Activated gamma-delta T cell (primary cell): ENCODE measurements at regions not wholly inside any gene's neighbourhood (a gene's known extent, or its start where the extent isn't known, plus 50 kb on each side); places are given as distances from the start of the nearest gene placed in this dataset.
"Not testable (repeated sequence)": the region's sequence is repeated elsewhere in the genome, so short reads cannot be mapped to it uniquely, and the experiment has no call there.

Source experiments
- DNase-seq: peaks from one replicate; lab custom pipeline; 2025; lab: John Stamatoyannopoulos, UW

DNA sequence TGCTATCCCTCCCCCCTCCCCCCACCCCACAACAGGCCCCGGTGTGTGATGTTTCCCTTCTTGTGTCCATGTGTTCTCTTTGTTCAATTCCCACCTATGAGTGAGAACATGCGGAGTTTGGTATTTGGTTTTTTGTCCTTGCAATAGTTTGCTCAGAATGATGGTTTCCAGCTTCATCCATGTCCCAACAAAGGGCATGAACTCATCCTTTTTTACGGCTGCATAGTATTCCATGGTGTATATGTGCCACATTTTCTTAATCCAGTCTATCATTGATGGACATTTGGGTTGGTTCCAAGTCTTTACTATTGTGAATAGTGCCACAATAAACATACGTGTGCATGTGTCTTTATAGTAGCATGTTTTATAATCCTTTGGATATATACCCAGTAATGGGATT lies 98.3 kb upstream of the DPH5 start:
- DNase-seq, result not testable (repeated sequence)

DNA sequence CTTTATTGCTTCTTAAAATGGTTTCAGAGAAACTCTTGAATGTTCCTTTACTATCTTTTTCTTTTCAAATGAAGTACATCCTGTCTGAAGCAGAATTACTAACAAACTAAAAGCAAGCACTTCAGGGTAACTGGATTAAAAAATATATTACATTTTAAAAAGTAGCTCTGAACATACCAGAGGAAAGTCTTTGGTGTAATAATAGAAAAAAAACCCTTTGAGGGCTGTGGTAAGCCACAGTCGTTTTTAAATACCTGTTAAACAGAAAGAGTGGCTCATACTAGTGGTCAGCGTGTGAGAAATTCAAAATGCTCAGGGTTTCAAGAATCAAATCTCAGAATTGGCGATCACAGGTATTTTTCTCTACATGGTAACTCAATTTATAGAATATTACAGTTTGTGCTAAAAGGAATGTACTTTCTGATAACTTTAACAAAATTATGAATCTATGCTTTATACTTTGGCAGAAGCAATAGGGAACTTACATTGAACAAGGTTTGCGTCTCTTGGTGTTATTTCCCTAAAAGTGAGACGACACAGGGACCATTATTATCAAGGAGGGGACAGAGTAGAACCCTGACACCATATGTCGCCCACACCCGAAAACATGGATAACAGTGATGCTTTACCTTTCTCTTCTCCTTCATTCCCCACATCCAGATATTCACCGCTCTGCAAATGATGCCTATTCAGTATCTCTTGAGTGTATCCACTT lies 97.0 kb upstream of the DPH5 start:
- DNase-seq, result no peak

DNA sequence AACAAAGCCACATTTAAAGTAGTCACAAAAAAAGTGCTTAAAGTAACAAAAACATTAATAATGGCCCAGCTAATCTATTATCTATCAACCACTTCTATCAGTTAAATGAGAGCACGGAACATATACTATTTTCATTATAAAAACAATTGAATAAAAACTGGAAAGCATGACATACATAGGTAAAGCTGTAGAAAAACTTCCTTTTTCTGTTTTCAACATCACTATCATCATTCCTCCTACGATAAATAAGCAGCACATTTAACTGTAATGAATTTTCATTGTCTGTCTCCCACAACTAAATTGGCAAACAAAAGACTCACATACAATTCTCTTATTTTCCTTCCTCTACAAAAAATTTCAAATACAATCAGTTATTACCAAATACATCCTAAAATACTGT lies 96.4 kb upstream of the DPH5 start:
- no peak for DNase-seq

DNA sequence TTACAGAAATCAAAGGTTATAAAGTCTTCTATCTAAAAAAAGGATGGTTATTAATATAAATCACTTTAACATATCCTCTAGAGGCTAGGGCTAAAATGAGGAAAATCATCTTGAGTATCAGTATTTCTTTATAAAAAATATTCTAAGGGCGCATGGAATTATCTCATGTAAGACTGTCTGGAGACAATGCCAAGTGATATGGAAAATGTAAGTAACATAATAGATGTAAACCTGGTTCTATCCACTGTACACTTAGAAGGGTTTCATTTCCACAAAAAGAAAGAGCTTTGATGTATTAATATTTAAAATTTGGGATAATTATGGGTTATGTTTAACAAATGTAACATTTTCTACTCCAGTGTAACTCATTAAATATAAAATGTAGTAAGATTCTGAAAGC lies 95.9 kb upstream of the DPH5 start:
- no peak for DNase-seq

DNA sequence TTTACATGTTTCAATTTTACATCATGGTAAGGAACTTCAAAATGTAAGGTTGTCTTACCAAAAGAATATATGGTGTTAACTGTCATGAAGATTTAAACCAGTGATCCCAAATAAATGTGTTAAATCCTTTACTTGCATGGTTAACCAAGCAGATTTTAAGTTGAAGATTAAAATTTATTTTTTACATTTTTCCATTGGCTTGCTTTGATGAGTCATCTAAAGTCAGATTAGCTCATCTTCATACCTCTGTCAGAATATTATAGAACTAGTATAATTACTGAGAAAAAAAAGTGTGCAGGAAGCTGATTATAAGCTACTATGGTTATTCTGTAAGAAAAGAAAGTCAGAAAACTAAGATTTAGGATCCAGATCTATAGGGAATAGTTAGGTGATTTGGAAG lies 95.3 kb upstream of the DPH5 start:
- DNase-seq, result no peak

DNA sequence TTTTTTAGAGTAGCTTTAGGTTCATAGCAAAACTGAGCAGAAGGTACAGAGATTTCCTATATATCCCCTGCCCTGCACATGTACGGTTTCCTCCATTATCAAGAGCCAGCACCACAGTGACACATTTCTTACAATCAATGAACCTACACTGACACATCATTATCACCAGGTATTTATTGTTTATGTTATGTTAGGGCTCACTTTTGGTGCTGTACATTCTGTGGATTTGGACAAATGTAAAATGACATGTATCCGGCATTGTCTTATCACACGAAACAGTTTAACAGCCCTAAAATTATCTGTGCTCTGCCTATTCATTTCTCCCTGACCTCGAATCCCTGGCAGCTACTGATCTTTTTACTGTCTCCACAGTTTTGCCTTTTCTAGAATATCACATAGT lies 93.7 kb upstream of the DPH5 start:
- DNase-seq, result no peak

DNA sequence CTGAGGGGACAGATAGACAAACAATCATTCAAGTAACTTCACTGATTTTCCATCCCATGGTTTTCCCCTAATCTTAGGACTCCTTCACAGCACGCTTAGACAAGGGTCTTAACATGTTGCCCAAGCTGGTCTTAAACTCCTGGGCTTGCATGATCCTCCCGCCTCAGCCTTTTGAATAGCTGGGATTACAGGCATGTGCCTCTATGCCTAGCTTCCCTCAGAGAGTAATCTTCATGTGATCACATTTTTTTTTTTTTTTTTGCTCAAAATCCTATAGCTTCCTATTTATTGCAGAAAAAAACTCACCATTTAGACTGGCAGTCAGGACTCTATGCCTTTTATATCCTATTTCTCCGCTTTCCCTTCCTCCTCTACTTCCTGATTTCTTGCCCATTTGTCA lies 90.4 kb upstream of the DPH5 start:
- DNase-seq, result no peak

DNA sequence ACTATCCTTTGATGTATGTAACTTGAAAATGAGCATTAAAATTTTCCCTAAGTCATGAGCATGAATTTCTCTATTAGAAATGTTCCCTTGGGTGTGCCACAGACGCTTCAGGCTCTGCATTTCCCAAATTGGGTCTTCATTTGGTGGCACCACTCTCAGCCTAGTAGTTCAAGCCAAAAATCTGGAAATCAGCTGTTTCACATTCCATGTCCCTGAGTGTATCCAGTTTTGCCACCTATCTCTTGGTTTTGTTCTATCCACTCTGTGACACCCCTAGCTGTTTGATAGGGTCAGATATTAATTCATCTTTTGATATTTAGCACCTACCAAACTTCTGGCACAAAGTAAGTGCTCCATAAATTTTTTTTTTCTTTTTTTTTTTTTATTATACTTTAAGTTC lies 89.5 kb upstream of the DPH5 start:
- DNase-seq, result no peak

DNA sequence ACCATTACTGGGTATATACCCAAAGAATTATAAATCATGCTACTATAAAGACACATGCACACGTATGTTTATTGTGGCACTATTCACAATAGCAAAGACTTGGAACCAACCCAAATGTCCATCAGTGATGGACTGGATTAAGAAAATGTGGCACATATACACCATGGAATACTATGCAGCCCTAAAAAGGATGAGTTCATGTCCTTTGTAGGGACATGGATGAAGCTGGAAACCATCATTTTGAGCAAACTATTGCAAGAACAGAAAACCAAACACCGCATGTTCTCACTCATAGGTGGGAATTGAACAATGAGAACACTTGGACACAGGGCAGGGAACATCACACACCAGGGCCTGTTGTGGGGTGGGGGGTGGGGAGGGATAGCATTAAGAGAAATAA lies 88.5 kb upstream of the DPH5 start:
- DNase-seq, result not testable (repeated sequence)

DNA sequence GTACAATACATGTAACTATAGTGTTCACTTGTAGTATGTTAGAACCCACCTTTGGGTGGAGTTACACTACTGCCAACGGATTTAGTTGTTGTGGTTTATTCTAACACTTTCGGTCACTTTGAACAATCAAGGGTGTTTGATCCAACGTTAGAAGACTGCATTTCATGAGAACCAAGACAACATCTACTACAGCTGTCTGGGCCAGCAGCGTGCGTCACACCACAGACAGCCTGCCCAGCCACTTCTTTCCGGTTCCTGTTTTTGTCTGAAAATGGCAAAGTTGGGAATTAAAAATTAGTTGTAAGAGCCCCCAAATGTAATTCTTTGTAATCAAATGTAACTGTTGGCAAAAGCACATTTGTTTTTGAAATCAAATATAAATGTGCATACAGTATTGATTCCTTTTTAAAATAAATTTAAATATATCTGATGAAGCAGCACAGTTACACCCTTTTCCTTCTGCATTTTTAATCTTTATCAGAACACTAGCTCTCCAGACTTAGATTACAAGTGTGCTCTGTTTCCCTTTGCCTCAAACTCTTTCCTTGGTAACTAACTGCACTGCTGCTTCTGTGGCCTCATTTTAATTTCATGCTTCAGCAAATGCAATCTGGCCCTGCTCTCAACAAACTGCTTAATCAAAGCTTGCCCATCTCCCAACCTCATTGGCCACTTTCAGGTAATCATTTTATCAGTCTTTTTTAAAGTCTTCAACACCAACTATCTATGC lies 86.6 kb upstream of the DPH5 start:
- peak; percentile 46 for DNase-seq

DNA sequence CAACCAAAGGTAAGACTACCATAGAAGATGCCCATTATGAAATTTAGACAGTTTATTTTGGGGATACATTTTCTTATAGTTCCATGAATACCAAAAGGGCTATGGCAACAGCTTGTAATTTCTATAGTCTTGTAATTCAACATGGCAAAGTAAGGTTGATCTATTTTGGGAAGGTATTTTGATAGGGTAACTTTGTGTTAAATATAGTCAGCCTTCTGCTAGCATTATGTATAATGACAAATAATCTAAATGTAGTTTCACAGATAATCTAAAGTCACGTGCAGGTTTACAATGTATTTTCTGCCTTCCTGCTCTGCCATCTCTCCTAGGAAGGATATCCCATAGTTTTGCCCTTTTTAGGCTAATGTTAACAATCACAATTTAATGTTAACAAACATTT lies 85.9 kb upstream of the DPH5 start:
- DNase-seq, result no peak

DNA sequence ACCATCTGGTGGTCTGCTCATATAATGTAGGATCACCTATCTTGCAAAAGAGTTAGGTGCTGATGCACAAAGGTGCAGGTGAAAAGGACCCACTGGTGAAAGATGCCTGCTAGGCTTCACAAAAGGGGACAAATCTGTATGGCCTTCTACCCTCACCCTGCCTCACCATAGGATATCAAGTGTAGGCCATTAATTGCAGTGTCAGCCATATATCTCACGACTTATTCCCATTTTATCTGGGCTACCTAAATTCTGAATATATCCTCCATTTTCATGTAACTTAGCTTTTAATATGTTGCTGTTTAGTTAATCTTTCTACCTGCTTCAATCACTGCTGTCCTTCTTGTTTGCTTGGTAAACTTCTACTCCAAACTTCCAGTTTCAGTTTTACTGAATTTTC lies 84.2 kb upstream of the DPH5 start:
- no peak for DNase-seq

DNA sequence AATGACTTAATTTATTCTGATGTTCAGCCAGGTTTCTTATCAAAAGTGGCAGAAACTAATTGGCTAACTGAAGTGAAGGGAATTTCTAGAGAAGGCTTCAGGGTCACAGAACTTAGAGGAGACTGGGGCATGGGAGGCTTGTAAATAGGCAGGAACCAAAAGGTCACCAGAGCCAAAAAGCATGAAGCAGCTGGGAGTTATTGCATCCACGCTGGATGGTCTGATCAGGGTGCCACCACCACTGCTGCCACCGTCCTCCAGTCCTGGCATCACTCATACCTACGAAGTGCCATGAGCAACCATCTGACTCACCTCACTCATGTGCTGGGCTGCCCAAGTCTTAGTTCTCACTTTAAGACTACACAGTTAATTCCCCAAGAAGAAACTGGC lies 82.5 kb upstream of the DPH5 start:
- no peak for DNase-seq

DNA sequence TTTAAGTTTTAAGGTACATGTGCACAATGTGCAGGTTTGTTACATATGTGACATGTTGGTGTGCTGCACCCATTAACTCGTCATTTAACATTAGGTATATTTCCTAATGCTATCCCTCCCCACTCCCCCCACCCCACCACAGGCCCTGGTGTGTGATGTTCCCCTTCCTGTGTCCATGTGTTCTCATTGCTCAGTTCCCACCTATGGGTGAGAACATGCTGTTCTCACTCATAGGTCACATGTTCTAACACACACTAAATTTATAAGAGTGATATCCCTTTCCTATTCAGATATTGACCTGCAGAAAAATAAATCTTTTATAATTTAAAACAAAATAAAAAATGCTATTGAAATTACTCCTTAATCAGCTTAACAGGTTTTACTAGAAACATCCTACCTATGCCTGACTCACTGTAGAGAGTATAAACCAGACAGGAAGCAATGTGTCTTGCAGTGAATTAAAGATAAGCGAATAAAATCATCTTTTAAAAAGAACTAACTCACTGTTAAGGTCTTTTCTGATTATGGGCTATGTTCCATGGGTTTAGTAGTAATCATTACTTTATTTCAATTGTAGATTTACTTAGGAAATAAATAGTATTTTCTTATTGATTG lies 82.0 kb upstream of the DPH5 start:
- no peak for DNase-seq

DNA sequence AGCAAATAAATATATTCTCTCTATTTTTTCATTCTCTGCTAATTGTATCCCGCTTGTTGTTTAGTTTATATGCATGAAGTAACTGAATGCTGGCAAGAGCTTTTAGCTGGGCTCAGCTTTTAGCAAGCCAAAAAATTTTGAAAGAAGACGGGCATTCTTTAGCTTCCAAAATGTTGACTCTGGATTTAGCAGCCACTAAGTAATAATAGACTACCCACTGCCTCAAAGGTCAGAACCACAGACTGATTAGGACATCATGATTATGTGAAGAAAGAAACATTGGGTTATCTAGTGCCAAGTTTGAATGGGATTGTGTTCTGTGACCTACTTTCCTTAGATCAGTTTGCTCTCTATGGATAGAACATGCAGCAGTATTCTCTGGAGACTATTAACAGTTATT lies 80.3 kb upstream of the DPH5 start:
- DNase-seq, result no peak

DNA sequence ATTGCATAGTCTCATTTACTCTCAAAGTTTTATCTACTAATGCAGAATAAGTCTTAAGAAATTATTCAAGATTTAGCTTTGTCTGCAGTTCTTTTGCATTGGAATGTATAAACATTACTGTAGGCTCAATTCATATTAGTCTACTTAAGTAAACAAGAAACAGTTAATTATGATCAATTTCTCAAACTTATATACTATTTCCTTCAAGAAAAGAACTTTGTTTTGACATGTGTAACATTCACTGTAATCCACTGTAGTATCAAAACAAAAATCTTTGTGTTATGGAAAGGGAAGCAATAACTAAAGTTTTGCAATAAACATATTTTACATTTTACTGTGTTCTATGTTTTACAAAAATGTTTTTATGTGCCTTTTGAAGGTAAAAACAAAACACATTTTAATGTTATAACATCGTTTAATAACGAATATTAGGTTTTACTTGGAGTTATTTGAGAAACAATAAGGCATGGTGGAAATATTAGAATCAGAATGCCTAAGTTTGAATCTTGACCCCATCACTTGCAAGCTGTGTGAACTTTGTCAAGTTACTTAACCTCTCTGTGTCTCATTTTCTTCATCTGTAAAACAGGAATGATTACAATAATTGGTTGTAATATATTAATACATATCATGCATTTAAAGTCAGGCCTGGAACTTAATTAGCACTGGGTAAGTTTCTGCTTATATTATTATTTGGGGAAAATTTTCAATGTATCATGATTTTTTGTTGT lies 77.0 kb upstream of the DPH5 start:
- no peak for DNase-seq

DNA sequence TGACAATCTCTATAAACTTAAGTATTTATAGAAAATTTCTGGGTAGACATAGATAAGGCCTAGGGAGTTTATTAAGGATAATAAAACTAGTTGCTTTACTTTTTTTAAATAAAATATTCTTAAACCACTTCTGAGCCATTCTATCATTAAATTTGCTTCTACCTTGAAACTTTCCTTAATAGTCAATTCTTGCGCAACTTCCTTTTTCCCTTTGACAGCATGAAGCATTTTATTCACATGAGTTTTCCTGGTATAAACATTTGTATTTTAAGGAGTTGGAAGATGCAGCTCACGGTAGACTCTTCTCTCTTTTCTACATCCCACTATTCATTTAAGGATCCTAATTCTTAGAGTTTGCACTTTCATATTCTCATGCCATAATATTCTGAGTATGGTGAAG lies 75.8 kb upstream of the DPH5 start:
- no peak for DNase-seq

DNA sequence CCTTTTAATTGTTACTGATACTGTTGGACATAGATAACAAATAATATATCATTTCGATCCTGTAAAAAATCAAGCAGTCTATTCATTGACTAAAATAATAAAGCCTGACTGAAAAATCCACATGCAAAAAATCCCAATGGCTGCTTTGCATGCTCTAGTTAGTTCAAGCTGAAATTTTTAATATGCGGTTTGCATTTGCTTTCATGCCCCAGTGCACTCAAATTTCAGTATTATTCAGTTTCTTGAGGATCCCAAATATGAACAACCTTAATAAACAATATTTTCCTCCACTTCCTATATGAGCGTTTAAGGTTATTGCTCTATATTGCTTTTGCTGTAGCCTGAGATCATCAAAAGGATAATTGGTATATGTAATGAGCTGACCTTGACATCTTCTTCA lies 75.1 kb upstream of the DPH5 start:
- DNase-seq, result no peak

DNA sequence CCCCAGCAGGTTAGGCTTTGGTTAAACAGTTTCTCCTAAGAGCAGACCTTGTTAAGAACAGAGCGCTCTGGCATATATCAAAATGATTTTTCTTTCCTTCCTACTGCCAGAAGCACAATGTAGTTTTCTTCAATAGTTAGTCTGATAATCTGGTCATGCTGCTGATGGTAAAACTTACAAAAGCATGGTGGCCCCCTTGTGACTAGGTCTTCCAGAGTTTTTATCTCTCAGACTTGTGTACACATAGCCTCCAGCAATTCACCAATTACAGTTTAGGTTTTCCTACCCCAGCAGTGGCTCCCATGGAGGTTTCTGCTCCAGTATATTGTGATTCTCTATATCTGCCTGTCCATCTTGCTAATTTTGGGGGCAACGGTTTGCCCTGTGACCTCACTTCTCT lies 73.3 kb upstream of the DPH5 start:
- no peak for DNase-seq

DNA sequence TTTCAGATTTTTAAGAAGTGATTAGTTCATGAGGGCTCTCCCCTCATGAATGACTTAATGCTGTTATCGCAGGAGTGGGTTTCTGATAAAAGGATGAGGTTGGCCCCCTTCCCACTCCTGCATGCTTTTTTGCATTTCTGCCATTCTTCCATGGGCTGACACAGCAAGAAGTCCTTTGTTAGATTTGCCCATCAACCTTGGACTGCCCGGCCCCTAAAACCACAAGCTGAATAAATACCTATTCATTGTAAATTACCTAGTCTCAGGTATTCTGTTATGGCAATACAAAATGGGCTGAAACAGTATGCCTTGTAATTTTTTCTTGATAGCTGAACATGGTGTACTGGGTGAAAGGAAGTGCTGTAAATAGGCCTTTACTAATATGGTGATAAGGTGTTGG lies 72.7 kb upstream of the DPH5 start:
- no peak for DNase-seq

DNA sequence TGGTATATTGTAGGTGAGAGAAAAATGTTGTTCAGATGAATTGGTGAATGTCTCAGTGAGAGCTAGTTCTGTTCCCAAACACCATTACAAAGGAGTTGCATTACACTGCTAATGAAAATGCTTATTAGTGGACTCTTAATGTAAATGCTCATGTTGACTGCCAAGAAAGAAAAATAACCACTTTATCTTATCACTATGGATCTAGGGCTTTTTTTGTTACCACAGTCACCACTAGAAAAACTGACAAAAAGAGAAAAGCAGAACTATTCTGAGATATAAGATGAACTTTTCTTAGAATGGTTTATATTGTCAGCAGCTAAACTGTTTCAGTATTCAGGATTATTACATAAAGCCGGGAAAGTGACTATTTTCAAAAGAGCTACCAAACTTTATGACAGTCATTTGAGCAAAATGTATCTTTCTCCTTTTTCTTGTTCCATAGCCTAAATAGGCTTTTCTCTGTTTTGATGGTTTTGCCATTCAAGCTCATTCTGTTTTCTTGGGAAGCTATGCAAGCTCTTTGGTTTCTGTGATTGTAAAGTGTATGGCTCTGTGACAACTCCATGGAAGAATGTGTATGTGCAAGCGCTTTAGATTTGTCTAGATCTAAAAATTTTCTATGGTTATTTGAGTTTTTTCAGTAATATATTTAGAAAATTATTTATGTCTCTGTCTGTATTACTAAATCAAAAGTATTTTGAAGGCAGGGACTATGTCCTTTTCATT lies 64.2 kb upstream of the DPH5 start:
- no peak for DNase-seq

DNA sequence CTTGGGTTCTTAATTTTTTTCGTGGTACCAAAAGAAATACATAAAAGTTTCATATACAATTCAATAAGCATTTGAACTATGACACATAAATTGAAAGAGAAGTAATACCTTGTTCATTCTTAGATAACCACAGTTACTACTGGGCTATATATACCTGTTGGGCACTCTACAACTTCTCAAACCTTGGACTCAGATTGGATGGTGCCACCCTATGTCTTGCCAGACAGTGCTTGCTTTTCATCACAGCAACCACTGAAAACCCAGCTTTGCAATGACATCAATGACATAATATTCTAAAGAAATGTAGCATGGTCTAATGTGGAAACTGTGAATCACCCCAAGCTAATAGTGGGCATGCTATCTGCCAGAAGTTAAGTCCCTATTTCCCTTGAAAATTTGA lies 62.8 kb upstream of the DPH5 start:
- no peak for DNase-seq
